ENCODE measurements at regions not wholly inside any gene's neighbourhood (a gene's known extent, or its start where the extent isn't known, plus 50 kb on each side); places are given as distances from the start of the nearest gene placed in this dataset.

DNA sequence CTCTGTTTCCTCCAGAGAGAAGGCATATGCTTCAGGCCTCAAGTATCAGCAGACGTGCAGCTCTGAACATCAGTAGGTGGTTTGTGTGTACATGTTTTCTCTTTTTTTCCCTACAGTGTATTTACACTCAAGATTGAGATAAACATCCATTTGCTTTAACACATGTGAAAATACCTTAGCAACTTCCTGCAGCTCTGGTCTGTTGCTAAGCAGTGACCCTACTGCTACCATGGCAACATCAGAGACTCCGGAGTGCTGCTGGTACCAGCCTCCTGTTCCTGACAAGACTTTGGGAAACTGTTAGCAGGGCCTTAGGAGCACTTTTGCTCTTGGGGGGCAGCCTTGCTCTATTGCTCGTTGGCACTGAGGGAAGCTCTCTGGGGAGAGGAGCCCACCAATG, 221.2 kb upstream of the PLET1 start:
- Histone ChIP-seq H3K27ac (ENCODE audit: low read depth, low read length) (no peak overlapping the region), H3K9ac (ENCODE audit: low read depth, low read length) (no peak overlapping the region), H3K4me3 (ENCODE audit: low read length) (no peak overlapping the region), H3K9me3 (ENCODE audit: insufficient read depth, low read depth, low read length) (no peaks in the 10 kb centered on the region), H3K4me1 (ENCODE audit: insufficient read depth, low read length) (0 out of 2 replicates have a peak, but pooled peaks cover 3% of the 10 kb centered on the region), H3K36me3 (ENCODE audit: insufficient read depth, low read length) (no peaks in the 10 kb centered on the region), H3K27me3 (ENCODE audit: insufficient read depth, low read length) (no peaks in the 10 kb centered on the region)
- 83% methylated on average over 2 of the region's 3 CpGs for WGBS

GRCh38 chr11:112485280-112485679, 224.6 kb upstream of the PLET1 start:
- Histone ChIP-seq H3K27me3 (ENCODE audit: insufficient read depth, low read length) (no peaks in the 10 kb centered on the region), H3K9ac (ENCODE audit: low read depth, low read length) (no peak overlapping the region), H3K27ac (ENCODE audit: low read depth, low read length) (no peak overlapping the region), H3K4me1 (ENCODE audit: insufficient read depth, low read length) (no peaks in the 10 kb centered on the region), H3K4me3 (ENCODE audit: low read length) (no peak overlapping the region), H3K9me3 (ENCODE audit: insufficient read depth, low read depth, low read length) (no peaks in the 10 kb centered on the region), H3K36me3 (ENCODE audit: insufficient read depth, low read length) (no peaks in the 10 kb centered on the region)
- 84% methylated on average over 2 of the region's 2 CpGs for WGBS

DNA sequence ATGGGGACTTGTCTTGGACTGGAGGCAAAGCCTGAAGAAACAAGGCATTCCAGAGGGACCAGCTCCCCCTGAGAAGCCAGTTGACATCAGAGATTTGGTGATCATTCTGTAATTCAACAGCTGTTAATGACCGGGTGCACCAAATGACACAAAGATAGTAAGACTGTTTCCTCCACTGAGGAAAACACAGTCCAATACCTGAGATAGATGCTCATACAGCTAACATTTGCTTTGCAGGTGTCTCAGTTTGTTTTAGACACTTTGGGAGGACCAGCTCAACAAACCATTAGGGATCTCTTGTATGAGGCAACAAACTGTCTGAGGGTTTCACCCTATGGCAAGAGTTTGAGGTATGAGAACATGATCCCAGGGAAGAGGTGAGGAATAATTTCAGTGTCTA, 237.2 kb upstream of the PLET1 start:
- Histone ChIP-seq H3K4me1 (ENCODE audit: insufficient read depth, low read length) (peaks cover 4% of the 10 kb centered on the region; the same call in 1 of the 2 replicates), H3K27me3 (ENCODE audit: insufficient read depth, low read length) (no peaks in the 10 kb centered on the region), H3K4me3 (ENCODE audit: low read length) (no peak overlapping the region), H3K9me3 (ENCODE audit: insufficient read depth, low read depth, low read length) (no peaks in the 10 kb centered on the region), H3K27ac (ENCODE audit: low read depth, low read length) (no peak overlapping the region), H3K9ac (ENCODE audit: low read depth, low read length) (no peak overlapping the region), H3K36me3 (ENCODE audit: insufficient read depth, low read length) (no peaks in the 10 kb centered on the region)
- 98% methylated on average over 1 of the region's 1 CpG for WGBS

DNA sequence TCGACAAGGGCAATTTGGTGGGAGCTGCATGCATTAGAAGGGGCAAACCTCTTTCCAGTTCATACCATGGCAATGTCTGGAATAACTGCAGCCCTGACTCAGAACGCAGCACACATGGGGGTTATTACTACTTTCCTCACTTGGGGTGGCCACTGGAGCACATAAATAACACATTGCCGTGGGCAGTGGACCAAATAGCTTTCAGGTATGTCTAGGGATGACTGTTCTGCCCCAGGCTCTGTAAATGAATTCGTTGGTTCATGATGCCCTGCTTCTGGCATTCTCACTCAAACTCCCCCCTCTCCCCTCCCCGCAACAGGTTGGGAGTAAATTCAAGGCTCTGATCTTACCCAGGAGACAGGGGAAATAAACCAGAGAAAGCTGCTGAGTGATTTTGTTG, 238.0 kb upstream of the PLET1 start:
- H3K9ac ChIP-seq (ENCODE audit: low read depth, low read length), result no peak overlapping the region
- H3K27ac ChIP-seq (ENCODE audit: low read depth, low read length), result no peak overlapping the region
- no peaks in the 10 kb centered on the region for H3K9me3 ChIP-seq (ENCODE audit: insufficient read depth, low read depth, low read length)
- no peak overlapping the region for H3K4me3 ChIP-seq (ENCODE audit: low read length)
- H3K27me3 ChIP-seq (ENCODE audit: insufficient read depth, low read length), result no peaks in the 10 kb centered on the region
- H3K4me1 ChIP-seq (ENCODE audit: insufficient read depth, low read length), result peaks cover 4% of the 10 kb centered on the region; the same call in 1 of the 2 replicates
- no peaks in the 10 kb centered on the region for H3K36me3 ChIP-seq (ENCODE audit: insufficient read depth, low read length)
- WGBS, result 92% methylated on average over 5 of the region's 5 CpGs

DNA sequence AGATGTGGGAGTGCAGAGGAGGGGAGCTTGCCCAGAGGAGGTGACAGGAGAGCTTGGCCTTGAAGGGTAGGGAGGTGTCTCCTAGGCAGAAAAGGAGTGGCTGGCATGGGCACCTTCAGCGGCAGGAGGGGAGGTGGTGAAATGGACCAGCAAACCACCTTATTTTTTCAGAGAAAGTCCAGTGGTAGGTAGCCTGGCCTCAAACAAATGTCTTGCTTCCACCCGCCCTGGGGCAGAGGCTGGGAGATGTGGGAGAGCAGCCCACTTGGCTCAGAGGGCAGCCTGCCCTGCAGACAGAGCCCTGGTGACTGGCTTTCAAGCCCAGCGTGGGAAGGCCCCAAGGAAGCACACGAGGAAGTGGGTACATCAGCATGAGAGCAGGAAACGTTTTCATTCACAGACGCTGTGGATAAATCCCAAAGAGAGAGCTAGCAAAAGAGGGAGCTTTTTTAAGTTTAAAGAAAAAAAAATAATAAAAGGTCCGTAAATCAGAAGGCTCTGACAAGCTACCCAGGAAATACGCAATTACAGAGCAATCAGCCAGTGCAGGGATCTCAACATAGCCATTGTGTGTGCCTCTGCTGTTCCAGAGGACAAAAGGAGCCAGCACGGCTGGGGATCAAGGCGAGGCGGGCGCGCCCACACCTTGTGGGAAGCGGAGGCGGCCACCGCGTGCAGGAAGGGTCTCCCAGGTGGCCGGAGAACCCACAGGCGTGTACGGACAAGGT, 238.7 kb upstream of the PLET1 start:
- Histone ChIP-seq H3K9me3 (ENCODE audit: insufficient read depth, low read depth, low read length) (no peaks in the 10 kb centered on the region), H3K4me1 (ENCODE audit: insufficient read depth, low read length) (peaks cover 4% of the 10 kb centered on the region; the same call in 1 of the 2 replicates), H3K36me3 (ENCODE audit: insufficient read depth, low read length) (no peaks in the 10 kb centered on the region), H3K4me3 (ENCODE audit: low read length) (no peak overlapping the region), H3K27ac (ENCODE audit: low read depth, low read length) (no peak overlapping the region), H3K27me3 (ENCODE audit: insufficient read depth, low read length) (no peaks in the 10 kb centered on the region), H3K9ac (ENCODE audit: low read depth, low read length) (no peak overlapping the region)
- WGBS, result 89% methylated on average over 20 of the region's 20 CpGs

GRCh38 chr11:112499881-112500204, 239.2 kb upstream of the PLET1 start:
- Histone ChIP-seq H3K4me1 (ENCODE audit: insufficient read depth, low read length) (peaks cover 4% of the 10 kb centered on the region; the same call in 1 of the 2 replicates), H3K27ac (ENCODE audit: low read depth, low read length) (no peak overlapping the region), H3K27me3 (ENCODE audit: insufficient read depth, low read length) (no peaks in the 10 kb centered on the region), H3K9ac (ENCODE audit: low read depth, low read length) (no peak overlapping the region), H3K4me3 (ENCODE audit: low read length) (no peak overlapping the region), H3K9me3 (ENCODE audit: insufficient read depth, low read depth, low read length) (no peaks in the 10 kb centered on the region), H3K36me3 (ENCODE audit: insufficient read depth, low read length) (no peaks in the 10 kb centered on the region)
- WGBS, result 94% methylated on average over 9 of the region's 10 CpGs

DNA sequence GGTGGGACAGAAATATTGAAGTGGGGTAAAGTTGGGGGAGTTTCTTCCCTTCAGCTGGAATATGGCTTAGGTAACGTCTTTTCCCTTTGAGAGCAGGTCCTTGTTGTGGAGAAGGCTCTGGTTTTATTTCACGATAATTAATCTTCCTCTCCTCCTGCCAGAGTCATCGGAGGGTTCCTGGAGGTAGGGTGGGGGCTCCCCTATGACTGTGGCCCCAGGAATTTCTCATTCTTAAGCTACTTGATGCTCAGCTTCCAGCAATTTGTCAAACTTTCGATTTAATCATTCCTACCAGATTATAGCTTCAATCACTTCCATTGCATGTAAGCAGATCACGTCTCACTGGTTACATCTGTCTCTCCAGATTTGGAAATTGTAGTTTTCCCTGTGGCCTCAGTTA, 242.8 kb upstream of the PLET1 start:
- 95% methylated on average over 4 of the region's 5 CpGs for WGBS
- Histone ChIP-seq H3K27me3 (ENCODE audit: insufficient read depth, low read length) (no peaks in the 10 kb centered on the region), H3K9me3 (ENCODE audit: insufficient read depth, low read depth, low read length) (no peaks in the 10 kb centered on the region), H3K9ac (ENCODE audit: low read depth, low read length) (no peak overlapping the region), H3K4me3 (ENCODE audit: low read length) (no peak overlapping the region), H3K27ac (ENCODE audit: low read depth, low read length) (no peak overlapping the region), H3K4me1 (ENCODE audit: insufficient read depth, low read length) (peaks cover 4% of the 10 kb centered on the region; the same call in 1 of the 2 replicates), H3K36me3 (ENCODE audit: insufficient read depth, low read length) (no peaks in the 10 kb centered on the region)

DNA sequence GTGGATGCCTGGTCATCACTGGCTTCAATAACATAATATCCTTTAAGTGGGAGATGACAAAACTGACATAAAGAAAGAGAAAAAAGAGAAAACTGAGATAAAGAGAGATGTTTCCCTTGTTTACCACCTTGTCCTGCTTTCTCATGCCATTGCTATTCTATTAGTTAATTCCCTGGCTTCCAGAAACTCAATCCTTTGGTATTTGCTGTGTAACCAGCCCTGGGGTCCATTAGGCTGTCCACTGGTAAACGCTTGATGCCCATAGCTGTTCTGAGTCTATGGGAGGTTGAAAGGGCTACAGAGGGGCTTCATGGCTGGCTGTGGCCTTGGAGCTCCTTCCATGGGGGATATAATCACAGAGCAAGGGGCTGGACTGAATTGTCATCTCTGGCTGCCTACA, 243.4 kb upstream of the PLET1 start:
- H3K9me3 ChIP-seq (ENCODE audit: insufficient read depth, low read depth, low read length), result no peaks in the 10 kb centered on the region
- H3K9ac ChIP-seq (ENCODE audit: low read depth, low read length), result no peak overlapping the region
- no peak overlapping the region for H3K27ac ChIP-seq (ENCODE audit: low read depth, low read length)
- peaks cover 4% of the 10 kb centered on the region; the same call in 1 of the 2 replicates for H3K4me1 ChIP-seq (ENCODE audit: insufficient read depth, low read length)
- WGBS, result 92% methylated on average over 1 of the region's 1 CpG
- no peaks in the 10 kb centered on the region for H3K36me3 ChIP-seq (ENCODE audit: insufficient read depth, low read length)
- no peaks in the 10 kb centered on the region for H3K27me3 ChIP-seq (ENCODE audit: insufficient read depth, low read length)
- H3K4me3 ChIP-seq (ENCODE audit: low read length), result no peak overlapping the region

DNA sequence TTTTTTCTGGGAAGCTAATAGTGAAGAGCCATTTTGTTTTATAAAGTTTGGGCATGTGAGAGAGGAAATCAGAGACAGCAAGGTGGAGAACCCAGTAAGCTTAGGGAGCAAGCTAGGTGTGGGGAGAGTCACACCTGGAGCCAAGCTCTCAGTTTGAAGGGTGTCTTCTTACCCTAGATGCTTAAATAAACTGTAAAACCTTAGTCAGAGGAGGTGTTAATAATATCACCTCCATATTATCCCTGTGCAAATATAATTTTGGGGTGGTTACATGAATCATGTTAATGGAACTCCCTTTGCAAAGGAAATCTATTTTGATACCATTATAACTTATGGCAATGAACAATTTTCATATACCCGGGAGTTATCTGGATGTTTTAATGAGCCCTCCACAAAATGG, 246.2 kb upstream of the PLET1 start:
- no peaks in the 10 kb centered on the region for H3K4me1 ChIP-seq (ENCODE audit: insufficient read depth, low read length)
- no peak overlapping the region for H3K27ac ChIP-seq (ENCODE audit: low read depth, low read length)
- no CpG with 5 or more reads among the region's 1 CpG for WGBS
- H3K9ac ChIP-seq (ENCODE audit: low read depth, low read length), result no peak overlapping the region
- no peak overlapping the region for H3K4me3 ChIP-seq (ENCODE audit: low read length)
- no peaks in the 10 kb centered on the region for H3K9me3 ChIP-seq (ENCODE audit: insufficient read depth, low read depth, low read length)
- H3K27me3 ChIP-seq (ENCODE audit: insufficient read depth, low read length), result no peaks in the 10 kb centered on the region
- no peaks in the 10 kb centered on the region for H3K36me3 ChIP-seq (ENCODE audit: insufficient read depth, low read length)

DNA sequence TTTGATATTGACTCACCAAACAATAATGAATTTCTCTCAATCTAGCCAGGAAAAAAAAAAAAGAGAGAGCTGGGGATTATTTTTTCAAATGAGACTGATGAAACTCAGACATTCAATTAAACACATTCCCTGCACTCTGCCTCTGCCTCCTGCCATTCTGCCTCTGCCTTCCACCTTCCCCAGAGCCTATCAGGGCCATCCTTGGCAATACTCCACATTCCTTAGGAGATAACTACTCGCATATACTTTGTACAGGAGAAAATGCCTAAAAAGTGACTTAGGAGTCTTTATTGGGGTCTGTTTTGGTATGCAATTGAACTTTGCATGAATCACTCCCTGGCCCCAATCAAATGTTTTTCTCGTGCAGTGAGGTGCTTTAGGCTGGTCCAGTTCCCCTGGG, 246.6 kb upstream of the PLET1 start:
- no peaks in the 10 kb centered on the region for H3K36me3 ChIP-seq (ENCODE audit: insufficient read depth, low read length)
- H3K9me3 ChIP-seq (ENCODE audit: insufficient read depth, low read depth, low read length), result no peaks in the 10 kb centered on the region
- H3K27ac ChIP-seq (ENCODE audit: low read depth, low read length), result no peak overlapping the region
- H3K27me3 ChIP-seq (ENCODE audit: insufficient read depth, low read length), result no peaks in the 10 kb centered on the region
- H3K4me1 ChIP-seq (ENCODE audit: insufficient read depth, low read length), result no peaks in the 10 kb centered on the region
- no peak overlapping the region for H3K4me3 ChIP-seq (ENCODE audit: low read length)
- H3K9ac ChIP-seq (ENCODE audit: low read depth, low read length), result no peak overlapping the region
- 88% methylated on average over 2 of the region's 2 CpGs for WGBS

DNA sequence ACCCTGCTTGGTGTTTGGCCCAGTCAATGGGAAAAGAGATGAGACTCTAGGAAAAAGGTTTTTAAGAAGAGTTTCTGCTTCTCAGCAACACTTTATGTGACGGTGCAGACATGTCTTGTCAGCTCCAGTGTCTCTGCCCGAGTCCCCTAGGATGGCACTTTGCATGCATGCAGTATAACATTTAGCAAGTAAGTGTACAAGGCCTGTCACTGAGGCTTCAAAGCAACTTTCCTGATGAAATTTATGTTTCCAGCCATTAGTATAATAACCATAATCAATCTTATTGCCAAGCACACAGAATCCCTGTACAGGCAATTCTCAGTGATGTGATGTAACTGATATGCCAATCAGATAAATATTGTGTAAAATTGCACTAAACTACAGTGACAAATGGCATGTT, 248.1 kb upstream of the PLET1 start:
- Histone ChIP-seq H3K9ac (ENCODE audit: low read depth, low read length) (no peak overlapping the region), H3K27me3 (ENCODE audit: insufficient read depth, low read length) (no peaks in the 10 kb centered on the region), H3K4me3 (ENCODE audit: low read length) (no peak overlapping the region), H3K27ac (ENCODE audit: low read depth, low read length) (no peak overlapping the region), H3K4me1 (ENCODE audit: insufficient read depth, low read length) (no peaks in the 10 kb centered on the region), H3K36me3 (ENCODE audit: insufficient read depth, low read length) (no peaks in the 10 kb centered on the region), H3K9me3 (ENCODE audit: insufficient read depth, low read depth, low read length) (no peaks in the 10 kb centered on the region)
- WGBS, result 88% methylated on average over 2 of the region's 2 CpGs

- Histone ChIP-seq H3K27me3 (ENCODE audit: insufficient read depth, low read length) (no peaks in the 10 kb centered on the region), H3K9me3 (ENCODE audit: insufficient read depth, low read depth, low read length) (no peaks in the 10 kb centered on the region), H3K4me1 (ENCODE audit: insufficient read depth, low read length) (no peaks in the 10 kb centered on the region), H3K4me3 (ENCODE audit: low read length) (no peak overlapping the region), H3K9ac (ENCODE audit: low read depth, low read length) (no peak overlapping the region), H3K27ac (ENCODE audit: low read depth, low read length) (no peak overlapping the region), H3K36me3 (ENCODE audit: insufficient read depth, low read length) (no peaks in the 10 kb centered on the region)
- WGBS, result 93% methylated on average over 2 of the region's 2 CpGs
These were observed 248.6 kb upstream of the PLET1 start for GRCh38 chr11:112509300-112509699.

All from HUES64 (cell line).